LNCAP (cell line): ENCODE measurements at regions not wholly inside any gene's neighbourhood (a gene's known extent, or its start where the extent isn't known, plus 50 kb on each side); places are given as distances from the start of the nearest gene placed in this dataset.

Experiments
- CTCF ChIP-seq: fragments of 450-650 bp; IDR thresholded peaks from 2 replicates; pipeline ENCODE4 v1.5.1; 2017; ENCODE audit warnings: mild to moderate bottlenecking

GRCh38 chr3:10644189-10644588, 138.8 kb upstream of the ATP2B2 start:
- no peak for TF ChIP-seq CTCF

- no peak for TF ChIP-seq CTCF
Measured at GRCh38 chr3:10645800-10646199, 140.4 kb upstream of the ATP2B2 start.

GRCh38 chr3:10646531-10647335, 141.3 kb upstream of the ATP2B2 start:
- TF ChIP-seq CTCF, result no peak

- TF ChIP-seq CTCF, result no peak
Measured at GRCh38 chr3:10647376-10647775, 142.0 kb upstream of the ATP2B2 start.

- no peak for TF ChIP-seq CTCF
Measured at GRCh38 chr3:10648181-10648580, 142.8 kb upstream of the ATP2B2 start.

- TF ChIP-seq CTCF, result no peak
Measured at GRCh38 chr3:10651506-10651905, 146.1 kb upstream of the ATP2B2 start.

- TF ChIP-seq CTCF, result no peak
Measured at GRCh38 chr3:10653241-10653640, 147.9 kb upstream of the ATP2B2 start.
